ENCODE measurements at regions not wholly inside any gene's neighbourhood (a gene's known extent, or its start where the extent isn't known, plus 50 kb on each side); places are given as distances from the start of the nearest gene placed in this dataset.
"Not testable (repeated sequence)": the region's sequence is repeated elsewhere in the genome, so short reads cannot be mapped to it uniquely, and the experiment has no call there.

DNA sequence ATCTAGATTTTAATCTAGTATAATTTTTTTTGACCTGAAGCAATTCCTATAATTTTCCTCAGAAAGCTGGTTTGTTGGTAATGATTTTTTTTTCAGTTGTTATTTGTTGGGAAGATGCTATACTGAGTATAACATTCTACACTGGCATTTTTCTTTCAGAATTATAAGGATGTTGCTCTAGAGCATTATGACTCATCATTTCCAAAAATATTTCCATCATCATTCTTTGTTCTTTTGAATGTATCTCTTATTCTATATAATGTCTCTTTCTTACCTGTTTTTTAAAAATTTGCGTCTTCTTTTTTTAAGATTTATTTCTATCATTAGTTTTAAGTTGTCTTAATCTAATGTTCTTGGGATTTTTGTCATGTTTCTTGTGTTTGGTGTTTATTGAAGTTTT, 356.5 kb upstream of the KCND2 start:
- no peak for DNase-seq

- no peak for DNase-seq
Observed at GRCh38 chr7:119918185-119918584, 354.8 kb upstream of the KCND2 start.

- DNase-seq, result no peak
Observed at GRCh38 chr7:119919986-119920385, 353.0 kb upstream of the KCND2 start.

GRCh38 chr7:119925581-119926289, 347.2 kb upstream of the KCND2 start:
- DNase-seq, result peak; percentile 25

DNA sequence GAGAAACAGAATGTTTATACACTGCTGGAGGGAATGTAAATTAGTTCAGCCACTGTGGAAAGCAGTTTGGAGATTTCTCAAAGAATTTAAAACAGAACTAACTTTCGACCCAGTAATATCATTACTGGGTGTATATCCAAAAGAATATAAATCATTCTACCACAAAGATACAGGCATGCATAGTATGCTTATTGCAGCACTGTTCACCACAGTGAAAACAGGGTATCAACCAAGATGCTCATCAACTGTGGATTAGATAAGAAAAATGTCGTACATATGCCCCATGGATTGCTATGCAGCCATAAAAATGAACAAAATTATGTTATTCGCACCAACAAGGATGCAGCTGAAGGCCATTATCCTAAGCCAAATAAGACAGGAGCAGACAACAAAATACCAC, 343.1 kb upstream of the KCND2 start:
- DNase-seq, result no peak

GRCh38 chr7:119931230-119931824, 341.6 kb upstream of the KCND2 start:
- no peak for DNase-seq

GRCh38 chr7:119935418-119936025, 337.5 kb upstream of the KCND2 start:
- peak; percentile 41 for DNase-seq

GRCh38 chr7:119936836-119937235, 336.1 kb upstream of the KCND2 start:
- no peak for DNase-seq

DNA sequence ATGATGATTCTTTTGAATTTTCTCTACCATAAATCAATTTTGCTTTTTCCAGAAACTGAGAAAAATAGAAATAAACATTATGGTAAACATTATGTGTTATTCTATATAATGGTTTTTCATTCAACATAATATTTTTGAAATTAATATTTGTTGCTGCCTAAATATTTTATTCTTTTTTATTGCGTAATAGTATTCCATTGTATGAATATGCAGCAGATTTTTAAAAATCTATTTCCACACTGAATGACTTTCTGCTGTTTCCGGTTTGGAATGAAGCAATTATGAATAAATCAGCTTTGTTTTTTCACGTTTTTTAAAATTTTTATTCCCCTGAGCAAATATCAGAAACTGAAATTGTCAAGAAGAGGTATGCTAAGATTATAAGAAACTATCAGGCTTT, 335.2 kb upstream of the KCND2 start:
- no peak for DNase-seq

DNA sequence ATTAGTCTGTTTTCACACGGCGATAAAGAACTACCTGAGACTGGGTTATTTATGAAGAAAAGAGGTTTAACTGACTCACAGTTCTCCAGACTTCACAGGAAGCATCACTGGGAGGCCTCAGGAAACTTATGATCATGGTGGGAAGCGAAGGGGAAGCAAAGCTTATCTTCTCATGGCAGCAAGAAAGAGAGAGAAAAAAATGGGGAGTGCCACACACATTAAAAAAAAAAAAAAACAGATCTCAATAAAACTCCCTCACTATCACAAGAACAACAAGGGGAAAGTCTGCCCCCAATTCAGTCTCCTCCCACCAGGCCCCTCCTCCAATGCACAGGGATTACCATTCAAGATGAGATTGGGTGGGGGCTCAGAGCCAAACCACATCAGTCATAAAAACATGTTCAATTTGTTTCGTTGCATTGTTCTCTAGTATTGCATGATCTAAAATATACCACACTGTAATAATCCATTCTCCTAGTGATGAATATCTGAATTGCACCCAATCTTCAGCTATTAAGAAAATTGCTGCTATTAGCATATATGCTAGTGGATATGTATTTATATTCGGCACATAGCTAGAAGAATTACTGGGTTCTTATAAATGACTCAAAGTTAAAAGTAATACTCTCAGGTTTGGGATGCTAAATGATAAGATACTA, 328.9 kb upstream of the KCND2 start:
- no peak for DNase-seq

DNA sequence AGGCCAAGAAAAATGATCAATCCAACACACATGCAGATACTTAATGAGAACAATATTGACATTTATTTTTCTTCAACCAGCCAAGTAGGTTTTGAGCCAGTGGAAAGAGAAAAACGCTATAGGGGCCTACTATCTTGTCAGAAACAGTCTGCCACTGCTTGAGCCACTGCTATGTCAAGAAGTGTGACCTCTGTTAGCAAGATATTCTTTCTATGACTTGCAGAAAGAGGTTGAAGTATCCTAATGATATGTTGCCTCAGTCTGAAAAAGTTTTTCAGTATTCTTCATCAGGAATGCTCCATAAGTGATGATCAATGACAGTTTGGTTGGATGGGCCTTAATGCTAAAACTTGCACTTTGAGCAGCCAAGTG, 328.4 kb upstream of the KCND2 start:
- no peak for DNase-seq

DNA sequence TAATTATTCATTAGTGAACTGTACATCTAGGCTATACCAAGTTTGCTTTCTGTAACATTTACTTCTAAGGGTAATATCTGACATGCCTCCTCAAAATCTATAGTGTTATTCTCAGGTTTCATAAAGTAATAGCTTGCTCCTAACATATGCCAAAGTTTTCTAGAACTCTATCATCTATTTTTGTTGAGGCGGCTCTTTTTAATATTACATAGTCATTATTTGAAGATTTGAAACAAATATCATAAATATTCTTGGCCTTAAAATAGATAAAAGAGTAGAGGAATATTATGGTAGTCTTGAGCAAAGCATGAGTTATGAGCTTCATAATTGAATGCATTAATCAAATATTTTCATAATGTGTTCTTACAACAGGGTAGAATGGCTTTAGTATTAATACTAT, 327.2 kb upstream of the KCND2 start:
- no peak for DNase-seq

GRCh38 chr7:119949053-119949452, 323.9 kb upstream of the KCND2 start:
- DNase-seq, result no peak

DNA sequence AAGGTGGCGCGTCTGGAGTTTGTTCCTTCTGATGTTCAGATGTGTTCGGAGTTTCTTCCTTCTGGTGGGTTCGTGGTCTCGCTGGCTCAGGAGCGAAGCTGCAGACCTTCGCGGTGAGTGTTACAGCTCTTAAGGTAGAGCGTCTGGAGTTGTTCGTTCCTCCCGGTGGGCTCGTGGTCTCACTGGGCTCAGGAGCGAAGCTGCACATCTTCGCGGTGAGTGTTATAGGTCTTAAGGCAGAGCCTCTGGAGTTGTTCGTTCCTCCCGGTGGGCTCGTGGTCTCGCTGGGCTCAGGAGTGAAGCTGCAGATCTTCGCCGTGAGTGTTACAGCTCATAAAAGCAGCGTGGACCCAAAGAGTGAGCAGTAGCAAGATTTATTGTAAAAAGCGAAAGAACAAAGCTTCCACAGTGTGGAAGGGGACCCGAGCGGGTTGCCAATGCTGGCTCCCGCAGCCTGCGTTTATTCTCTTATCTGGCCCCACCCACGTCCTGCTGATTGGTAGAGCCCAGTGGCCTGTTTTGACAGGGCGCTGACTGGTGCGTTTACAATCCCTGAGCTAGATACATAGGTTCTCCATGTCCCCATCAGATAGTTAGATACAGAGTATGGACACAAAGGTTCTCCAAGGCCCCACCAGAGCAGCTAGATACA, 322.5 kb upstream of the KCND2 start:
- not testable (repeated sequence) for DNase-seq

DNA sequence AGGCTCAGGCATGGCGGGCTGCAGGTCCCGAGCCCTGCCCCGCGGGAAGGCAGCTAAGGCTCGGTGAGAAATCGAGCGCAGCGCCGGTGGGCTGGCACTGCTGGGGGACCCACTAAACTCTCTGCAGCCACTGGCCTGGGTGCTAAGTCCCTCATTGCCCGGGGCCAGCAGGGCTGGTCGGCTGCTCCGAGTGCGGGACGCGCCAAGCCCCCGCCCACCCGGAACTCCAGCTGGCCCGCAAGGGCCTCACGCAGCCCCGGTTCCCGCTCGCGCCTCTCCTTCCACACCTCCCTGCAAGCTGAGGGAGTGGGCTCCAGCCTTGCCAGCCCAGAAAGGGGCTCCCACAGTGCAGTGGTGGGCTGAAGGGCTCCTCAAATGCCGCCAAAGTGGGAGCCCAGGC, 321.4 kb upstream of the KCND2 start:
- not testable (repeated sequence) for DNase-seq

DNA sequence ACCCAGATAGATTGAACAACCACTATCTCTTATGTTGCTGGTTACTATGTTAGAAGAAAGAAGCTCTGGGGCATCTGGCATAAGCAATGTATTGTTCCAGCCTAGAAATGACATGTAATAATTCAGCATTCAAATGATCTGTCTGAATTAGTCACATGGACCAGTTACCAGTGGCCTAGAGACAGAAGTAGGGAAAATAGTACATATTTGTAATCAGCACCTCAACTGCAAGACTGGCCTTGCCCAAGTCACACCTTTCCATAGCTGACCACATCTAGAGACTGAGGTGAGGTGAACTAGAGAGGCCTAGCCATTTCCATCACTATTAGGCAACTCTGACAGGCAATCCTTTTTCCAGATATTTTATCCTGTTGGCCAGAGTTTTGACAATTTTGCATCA, 315.6 kb upstream of the KCND2 start:
- no peak for DNase-seq

GRCh38 chr7:119959811-119960210, 313.2 kb upstream of the KCND2 start:
- no peak for DNase-seq

DNA sequence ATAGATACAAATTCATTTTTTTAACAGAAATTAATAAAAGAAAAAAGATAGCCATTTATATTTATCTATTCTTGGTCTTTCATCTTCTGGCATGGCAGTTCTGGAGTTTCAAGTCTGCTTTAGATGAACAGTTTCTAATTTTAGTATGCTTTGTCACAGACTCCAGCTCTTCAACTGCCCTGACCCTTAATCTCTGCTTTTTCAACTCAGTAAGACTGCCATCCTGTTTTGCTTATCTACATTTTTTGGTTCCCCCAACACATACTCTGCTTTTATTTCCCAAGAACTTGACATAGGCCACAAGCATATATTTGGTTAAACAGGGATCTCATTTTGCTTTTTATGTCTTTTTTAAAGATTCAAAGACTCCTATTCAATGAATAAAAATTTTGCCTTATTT, 309.3 kb upstream of the KCND2 start:
- no peak for DNase-seq

- DNase-seq, result no peak
Observed at GRCh38 chr7:119964065-119964464, 308.9 kb upstream of the KCND2 start.

DNA sequence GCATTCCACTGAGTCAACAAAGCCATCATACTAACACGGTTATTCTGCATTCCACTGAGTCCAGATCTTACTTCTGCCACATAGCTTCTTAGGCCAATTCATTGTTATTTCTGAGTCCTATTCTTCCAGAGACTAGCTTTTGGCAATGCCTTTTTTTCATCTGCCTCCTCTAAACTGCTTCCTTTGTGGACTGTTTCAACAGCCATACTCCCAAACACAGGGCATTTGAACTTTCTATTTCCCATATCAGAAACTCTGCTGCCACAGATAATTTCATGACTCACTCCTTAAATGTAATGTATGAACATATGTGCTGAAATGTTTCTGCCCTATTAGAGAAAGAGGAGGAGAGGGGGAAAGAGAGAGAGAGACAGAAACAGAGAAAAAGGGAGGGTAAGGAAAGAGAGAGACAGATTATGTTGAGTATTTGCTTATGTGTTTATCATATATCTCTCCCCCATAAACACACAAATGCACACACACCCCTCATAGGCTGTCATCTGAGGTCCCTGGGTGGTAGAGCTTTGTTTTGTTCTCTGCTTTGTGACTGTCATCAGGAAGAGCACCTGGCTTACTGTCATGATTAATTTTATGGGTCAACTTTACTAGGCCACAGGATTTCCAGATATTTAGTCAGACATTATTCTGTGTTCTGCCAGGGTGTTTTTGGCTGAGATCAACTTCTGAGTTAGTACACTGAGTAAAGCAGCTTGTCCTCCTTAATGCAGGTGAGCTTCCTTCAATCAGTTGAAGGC, 308.0 kb upstream of the KCND2 start:
- no peak for DNase-seq

- no peak for DNase-seq
Observed at GRCh38 chr7:119967221-119967620, 305.8 kb upstream of the KCND2 start.

DNA sequence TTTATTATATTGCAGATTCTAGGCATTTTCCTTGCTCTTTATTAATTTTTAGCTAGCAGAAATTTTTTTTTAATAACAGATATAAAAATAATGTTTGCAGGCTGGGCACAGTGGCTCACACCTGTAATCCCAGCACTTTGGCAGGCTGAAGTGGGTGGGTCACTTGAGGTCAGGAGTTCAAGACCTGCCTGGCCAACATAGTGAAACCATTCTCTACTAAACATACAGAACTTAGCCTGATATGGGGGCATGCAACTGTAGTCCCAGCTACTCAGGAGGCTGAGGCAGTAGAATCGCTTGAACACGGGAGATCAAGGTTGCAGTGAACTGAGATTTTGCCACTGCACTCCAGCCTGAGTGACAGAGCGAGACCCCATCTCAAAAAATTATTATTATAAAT, 304.6 kb upstream of the KCND2 start:
- not testable (repeated sequence) for DNase-seq

DNA sequence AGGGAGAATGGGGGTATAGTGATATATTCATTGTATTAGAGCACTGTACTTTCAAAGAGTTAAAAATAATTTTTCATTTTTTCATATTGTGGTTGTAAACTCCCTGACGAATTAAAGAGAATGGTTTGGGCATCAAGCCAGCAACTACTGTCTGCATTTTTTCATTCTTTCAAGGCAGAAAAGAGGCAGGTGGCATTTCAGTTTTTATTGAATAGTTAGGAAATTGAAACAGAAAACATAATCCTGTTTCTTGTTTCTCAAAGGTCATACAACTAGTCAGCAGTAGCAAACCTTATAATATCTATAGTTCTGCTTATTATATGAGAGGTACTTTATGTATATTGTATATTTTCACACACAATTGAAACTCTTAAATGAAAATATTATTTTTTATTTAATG, 303.9 kb upstream of the KCND2 start:
- DNase-seq, result no peak
